Lower leg skin (tissue), 3 donors: ENCODE measurements at regions not wholly inside any gene's neighbourhood (a gene's known extent, or its start where the extent isn't known, plus 50 kb on each side); places are given as distances from the start of the nearest gene placed in this dataset.

Experiments
- CTCF ChIP-seq, 3 donors: fragments of 450-650 bp; IDR thresholded peaks; one replicate each; pipeline ENCODE4 v1.5.1; 2016; ENCODE audit warnings: antibody characterized with exemption in 3 of 3, mild to moderate bottlenecking in 3 of 3, moderate library complexity in 2 of 3
- POLR2A ChIP-seq, 2 donors: fragments of 450-650 bp; IDR thresholded peaks; one replicate each; pipeline ENCODE4 v1.6.1; 2016 to 2017; ENCODE audit warnings: antibody characterized with exemption in 2 of 2, mild to moderate bottlenecking in 1 of 2, moderate library complexity in 1 of 2

DNA sequence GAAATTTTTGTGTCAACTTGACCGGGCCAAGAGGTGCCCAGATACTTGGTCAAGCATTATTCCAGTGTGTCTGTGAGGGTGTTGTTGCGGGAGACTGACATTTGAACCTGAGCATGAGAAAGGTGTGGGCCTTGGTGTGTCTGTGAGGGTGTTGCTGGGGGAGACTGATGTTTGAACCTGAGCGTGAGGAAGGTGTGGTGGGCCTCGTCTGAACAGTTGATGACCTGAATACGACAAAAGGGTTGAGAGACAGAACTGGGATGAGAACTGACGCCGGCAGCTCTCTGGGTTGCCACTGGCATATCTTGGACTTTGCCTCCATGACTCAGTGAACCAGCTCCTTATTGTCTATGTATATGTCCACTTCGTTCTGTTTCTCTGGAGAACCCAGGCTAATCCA is 240.5 kb downstream of the ERMARD start:
- TF ChIP-seq CTCF (IDR thresholded peaks at IDR 0.05), result no peak
- TF ChIP-seq POLR2A (IDR thresholded peaks at IDR 0.05), result no peak
